Stomach (tissue), 4 donors: ENCODE measurements at regions not wholly inside any gene's neighbourhood (a gene's known extent, or its start where the extent isn't known, plus 50 kb on each side); places are given as distances from the start of the nearest gene placed in this dataset.

Experiments
- CTCF ChIP-seq, 7 experiments: fragments of 450-650 bp in 4 of 7; fragments of 200-600 bp in 3 of 7; sonication (generic) in 3 of 7; IDR thresholded peaks; one replicate each; pipeline ENCODE4 v1.5.1; 2016 to 2019; ENCODE audit warnings: antibody characterized with exemption in 7 of 7, control low read depth in 2 of 7, mild to moderate bottlenecking in 1 of 7
- EP300 ChIP-seq: sonication (generic); formaldehyde crosslinking; IDR thresholded peaks from one replicate; pipeline ENCODE4 v1.6.1; 2017; ENCODE audit warnings: antibody characterized with exemption

GRCh38 chr14:42911642-42912041 is 1305.0 kb downstream of the LRFN5 start:
- no peak for TF ChIP-seq CTCF (IDR thresholded peaks at IDR 0.05)
- no peak for TF ChIP-seq EP300
